ENCODE measurements at regions not wholly inside any gene's neighbourhood (a gene's known extent, or its start where the extent isn't known, plus 50 kb on each side); places are given as distances from the start of the nearest gene placed in this dataset.

DNA sequence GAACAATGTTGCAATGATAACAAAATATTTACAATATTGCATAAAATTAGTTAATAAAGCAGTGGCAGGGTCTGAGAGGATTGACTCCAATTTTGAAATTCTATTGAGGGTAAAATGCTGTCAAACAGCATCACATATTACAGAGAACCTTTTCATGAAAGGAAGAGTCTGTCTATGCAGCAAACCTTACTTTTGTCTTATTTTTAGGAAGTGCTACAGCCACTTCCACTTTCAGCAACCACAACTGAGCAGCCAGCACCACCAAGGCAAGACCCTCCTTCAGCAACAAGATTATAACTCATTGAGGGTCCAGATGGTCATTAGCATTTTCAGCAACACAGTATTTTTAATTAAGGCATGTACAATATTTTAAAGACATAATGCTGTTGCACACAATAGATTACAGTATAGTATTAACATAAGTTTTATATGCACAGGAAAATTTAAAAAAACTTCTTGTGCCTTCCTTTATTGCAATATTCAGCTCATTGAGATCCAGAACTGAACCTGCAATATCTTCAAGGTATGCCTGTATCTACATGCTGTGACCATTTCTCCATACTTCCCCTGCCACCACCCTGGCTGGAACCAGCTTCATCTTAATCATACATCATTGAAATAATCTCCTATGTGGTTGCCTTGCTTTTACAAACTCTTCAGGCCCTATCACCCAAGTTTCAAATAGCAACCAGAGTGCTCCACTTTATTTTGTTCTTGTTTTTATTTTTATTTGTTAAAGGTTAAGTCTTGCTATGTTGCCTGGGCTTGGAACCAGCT, 711.2 kb downstream of the KCNA4 start:
- DNase-seq, result no peak

DNA sequence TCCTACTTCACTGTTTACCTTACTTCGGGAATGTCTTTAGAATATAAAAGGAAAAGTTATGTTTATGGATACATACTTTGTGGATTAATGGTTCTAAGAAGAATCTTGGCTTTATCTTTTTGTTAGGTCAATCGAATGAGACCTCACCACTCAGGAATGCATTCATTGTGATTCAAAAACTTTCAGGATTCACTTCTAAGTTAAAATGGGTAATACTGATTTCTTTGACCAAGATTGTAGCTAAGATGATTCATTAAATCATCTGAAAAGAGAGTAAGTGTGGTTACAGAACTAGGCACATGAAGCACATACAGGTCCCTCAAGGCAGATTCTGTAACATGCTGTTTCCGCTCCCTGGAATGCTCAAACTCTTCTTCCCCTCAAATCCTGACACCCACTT, 716.4 kb downstream of the KCNA4 start:
- no peak for DNase-seq

DNA sequence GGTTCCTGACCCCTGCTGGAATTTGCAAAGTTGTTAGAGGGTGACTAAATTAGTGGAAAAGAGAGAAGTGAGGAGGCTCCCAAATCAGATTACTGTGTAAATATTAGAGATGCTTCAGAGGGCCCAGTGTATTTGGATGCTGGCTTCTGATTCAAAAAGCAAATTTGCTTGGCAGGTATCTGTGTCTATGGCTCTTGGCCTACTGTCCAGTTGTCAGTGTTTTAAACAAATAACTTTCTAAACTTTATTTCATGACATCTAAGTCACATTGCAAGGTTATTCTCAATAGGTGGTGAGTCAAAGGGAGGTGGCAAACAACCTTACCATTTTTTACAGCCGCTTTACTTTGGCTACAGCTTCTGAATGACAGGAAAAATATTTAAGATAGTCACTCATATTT, 720.1 kb downstream of the KCNA4 start:
- no peak for DNase-seq

DNA sequence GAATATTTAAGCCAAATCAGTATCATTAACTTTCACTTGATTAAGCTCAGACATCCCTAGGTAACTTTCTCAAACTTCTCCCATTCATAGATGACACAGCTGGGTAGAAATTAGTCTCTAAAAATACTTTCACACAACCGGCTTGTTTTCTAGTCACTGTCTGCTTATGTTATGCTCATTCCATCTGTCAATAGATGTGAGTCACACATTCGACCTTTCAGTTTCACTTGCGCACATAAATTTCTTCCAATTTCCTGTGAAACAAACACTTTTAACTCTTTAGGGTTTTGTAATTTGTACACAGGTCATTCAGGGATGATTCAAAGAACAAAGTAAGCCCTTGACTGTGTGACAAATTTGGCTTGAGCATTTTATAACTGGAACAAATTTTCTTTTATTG, 723.0 kb downstream of the KCNA4 start:
- DNase-seq, result no peak

DNA sequence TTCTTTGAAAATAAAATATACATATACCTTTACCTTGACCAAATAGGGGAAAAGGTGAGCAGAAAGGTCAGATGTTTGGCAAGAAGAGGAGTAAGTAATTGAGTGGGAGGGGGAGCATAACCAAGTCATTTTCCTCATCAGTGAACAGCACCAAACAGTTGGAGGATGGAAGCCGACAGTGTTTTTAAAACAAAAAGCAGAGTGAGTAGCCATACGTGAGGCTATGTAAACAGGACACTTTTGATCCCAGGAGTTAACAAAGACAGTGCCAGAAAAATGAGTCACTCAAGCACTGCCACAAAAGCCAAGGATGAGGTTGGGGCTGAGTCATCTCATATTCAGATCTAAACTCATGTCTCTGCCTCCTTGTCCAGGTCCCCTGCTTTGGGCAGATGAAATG, 734.7 kb downstream of the KCNA4 start:
- DNase-seq, result peak; percentile 11

DNA sequence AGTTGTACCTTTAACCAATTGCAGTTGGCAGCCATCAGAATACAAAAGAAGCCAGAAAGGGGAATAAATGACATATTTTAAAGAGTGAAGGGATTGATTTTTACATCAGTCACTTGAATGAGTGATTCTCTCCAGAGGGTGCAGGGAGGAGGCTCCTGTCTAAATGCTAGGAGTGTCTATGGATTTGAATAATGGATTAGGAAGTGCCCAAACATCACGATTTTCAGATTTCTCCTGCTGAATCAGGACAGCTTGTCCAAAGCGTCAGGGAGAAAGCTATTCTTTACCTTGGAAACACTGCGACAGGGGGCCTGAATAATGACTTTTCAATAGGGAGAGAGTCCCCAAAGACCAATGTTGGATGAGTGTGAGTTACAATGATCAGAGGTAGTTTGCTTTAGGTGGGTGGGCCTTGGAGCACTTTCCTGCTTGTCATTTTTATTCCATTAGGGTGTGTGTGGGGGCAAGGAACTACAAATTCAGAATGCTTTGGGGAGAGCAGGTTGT, 735.5 kb downstream of the KCNA4 start:
- DNase-seq, result no peak

DNA sequence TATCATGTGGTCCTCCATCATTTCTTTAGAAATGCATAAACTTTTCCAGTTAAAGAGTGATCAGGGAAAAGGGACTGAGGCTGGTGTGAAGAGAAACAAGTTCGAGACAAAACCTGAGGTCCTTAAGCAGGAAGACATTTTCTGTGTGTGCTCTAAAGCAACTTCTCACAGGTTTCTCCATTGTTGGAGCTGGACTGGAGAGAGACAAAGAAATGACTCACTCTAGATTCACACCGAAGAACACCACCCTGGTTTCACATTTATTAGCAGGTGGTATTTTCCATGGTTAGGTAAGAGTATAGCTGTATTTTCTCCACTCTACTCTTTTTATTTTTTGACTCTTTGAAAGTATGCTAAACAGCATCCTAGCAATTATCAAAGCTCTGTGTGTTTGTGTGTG, 736.4 kb downstream of the KCNA4 start:
- no peak for DNase-seq

DNA sequence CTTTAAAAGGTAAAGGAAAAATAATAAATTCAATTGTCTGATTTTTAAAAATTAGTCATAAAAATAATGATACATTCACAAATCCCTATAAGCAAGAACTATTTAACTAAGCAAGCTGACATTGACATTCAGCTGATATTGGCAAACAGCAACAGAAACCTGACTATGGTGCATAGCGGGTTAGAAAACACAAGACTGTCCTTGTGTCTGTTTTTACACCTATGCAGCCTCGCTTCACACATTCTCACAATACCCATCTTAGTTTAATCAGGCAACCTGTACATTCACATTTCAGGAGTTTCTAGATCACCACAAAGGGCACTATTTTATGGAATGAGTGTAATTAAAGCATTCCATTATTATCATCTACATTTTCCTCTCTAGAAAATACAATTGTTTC, 737.1 kb downstream of the KCNA4 start:
- no peak for DNase-seq

DNA sequence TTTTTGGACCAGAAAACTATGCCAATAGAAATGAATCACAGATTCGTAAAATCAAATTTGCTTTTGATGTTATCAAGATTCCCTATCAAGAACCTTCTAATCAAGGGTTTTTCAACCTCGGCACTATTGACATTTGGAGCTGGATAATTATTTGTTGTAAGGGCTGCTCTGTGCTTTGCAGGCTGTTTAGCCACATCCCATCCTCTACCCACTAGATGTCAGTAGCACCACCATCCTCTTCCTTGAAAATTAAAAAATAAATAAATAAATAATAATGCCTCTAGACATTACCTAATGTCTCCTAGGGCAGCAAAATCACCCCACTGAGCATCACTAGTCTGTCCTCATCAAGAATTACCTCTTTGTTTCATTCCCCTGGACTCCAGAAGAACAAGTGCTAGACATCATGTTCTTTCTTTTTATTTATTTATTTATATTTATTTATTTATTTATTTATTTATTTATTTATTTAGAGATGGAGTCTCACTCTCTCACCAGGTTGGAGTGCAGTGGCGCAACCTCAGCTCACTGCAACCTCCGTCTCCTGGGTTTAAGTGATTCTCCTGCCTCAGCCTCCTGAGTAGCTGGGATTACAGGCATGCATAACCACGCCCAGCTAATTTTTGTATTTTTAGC, 744.7 kb downstream of the KCNA4 start:
- no peak for DNase-seq

DNA sequence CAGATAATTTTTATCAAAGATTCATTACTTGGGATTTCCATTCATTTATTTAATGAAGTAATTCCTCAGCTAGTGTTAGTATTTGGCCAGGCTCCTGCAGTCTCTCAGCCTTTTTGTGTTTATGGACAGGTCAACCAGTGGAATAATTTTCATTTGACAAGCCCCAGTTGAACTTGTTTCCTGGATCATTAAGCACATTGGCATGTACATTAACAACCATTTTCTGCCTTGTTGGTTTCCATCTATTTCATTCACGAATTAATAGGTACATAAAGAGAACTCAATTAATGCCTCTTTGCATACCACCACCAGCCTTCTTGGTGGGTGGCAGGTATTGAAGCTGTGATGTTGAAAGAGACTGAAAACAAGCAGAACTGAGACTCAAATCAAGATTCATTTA, 745.2 kb downstream of the KCNA4 start:
- no peak for DNase-seq

DNA sequence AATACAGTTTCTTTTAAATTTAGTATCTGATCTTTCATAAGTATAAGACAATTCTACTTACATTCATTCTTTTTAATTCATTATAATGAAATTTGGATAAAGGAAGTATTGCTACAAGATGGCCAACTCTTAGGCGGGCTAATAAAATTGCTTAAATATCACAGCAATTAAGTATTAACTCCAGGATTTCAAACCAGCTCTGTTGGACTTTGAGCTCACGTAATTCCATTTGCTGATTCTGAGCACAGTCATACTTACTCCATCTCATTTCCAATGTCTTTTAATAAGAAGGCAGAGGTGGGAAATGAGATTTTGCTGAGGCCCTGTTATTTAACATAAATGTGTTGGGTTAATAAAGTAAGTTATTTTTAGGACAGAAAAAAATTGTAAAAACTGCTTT, 748.1 kb downstream of the KCNA4 start:
- no peak for DNase-seq

DNA sequence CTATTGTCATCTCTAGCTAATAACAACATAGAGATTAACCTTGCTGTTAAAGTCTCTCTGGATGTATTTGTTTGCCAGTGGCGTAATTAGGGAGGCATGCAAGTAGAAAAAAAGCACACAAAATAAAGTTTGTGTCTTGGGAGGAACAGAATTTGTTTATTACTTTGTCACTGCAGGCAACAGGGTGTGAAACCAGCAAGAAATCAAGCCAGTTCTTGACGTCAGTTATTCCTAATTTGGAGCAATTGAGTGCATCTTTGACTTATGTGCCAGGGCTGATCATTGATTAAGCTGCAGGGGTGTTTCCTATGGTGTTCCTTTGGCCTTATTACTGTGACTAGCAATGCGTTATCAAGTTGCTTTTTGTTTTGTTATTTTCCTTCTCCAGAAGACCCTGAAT, 751.0 kb downstream of the KCNA4 start:
- DNase-seq, result no peak

DNA sequence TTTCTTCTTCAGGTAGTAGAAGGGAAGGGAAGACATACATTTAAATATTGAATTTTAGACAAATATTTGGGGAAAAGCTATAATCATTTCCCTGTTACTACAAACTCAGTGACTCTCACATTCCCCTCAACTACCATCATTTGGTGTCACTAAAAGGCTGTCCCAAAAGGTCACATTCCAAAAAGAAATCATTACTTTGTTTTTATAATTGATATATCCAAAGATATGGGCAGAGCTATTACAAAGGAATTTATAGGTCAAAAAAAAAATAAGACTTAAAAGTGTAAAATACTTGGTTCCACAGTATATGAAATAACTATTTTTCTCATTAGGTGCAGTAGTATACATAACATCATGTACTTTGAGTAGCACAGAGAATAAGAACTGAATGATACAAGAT, 751.4 kb downstream of the KCNA4 start:
- DNase-seq, result no peak

DNA sequence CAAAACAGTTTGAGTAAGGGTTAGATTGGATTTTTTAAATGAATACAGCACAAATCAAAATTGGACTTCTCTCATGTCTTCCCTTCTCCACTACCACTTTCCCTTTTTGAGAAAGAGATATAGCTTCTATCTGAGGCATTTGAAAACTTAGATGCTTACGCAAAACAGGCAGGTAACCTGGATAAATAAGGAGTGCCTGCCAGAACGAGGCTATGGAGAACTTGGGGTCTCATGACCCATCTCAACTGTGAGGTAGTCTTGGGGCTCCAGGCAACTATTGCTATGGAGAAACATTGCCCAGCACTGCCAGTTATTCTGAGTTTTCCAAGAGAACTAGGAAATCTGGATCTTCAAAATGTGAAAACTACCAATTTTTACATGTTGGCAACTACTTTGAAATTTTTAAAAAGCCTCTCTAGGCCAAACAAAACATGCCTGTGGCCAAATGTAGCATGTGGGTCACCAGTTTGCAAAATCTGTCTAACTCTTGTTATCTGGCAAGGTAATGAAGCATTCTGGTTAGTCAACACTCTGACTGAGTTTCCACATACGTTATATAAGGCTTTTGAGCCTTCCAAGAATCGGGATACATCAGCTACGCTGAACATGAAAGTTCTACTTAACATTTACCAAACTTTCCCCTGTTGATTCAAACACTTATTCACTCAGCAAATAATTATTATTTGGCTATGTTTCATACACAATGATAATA, 752.7 kb downstream of the KCNA4 start:
- no peak for DNase-seq

DNA sequence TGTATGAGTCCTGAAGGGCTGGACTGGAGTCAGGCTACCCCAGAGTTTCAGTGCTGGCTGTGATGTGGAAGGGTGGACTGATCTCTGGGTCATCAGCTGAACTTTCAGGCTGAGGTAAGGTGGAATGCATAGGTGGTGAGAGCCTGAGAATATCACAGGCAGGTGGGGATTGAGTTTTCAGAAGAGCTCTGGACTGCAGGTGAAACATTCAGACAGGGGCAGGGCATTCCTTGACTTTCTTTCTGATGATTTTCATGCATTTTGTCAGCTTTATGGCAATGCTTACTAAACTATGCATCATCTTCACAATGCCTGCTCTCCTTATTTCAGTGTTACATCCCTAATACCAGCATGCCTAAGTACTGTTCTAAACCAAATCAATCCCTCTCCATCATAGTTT, 755.0 kb downstream of the KCNA4 start:
- DNase-seq, result no peak

DNA sequence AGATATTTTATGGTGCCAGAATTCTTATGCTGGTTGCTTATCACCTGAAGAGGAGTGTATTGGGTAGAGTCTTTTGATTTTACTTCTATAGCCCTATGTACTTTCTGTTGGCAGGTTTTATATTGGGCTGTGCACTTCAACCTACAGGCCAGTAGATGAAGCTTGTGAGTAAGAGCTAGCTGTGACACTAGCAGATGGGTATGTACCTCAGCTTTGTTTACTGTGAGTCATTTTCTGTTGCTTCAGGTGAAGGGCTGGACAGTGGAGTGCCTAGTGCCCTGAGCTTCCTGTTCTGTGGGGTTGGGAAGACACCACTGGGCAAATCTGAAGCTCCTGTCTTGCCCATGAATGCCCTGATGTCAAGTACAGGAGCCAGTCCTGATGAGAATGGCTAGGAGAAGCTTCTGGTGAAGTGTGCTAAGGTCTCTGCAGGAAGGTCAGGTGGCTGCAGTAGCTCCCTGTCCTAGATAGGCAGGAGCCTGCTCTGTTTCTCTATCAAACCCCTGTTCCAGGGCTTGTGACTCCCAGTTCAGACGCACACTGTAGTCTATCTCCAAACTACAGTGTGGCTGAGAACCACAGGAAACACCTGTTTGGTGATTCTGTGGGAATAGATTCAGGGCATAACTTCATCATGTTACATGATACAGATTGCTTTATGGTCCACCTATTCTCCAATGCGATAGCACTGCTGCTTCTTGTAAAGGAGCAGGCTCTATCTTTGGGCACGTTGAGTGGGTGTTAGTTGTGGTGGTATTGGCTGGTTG, 755.7 kb downstream of the KCNA4 start:
- no peak for DNase-seq

DNA sequence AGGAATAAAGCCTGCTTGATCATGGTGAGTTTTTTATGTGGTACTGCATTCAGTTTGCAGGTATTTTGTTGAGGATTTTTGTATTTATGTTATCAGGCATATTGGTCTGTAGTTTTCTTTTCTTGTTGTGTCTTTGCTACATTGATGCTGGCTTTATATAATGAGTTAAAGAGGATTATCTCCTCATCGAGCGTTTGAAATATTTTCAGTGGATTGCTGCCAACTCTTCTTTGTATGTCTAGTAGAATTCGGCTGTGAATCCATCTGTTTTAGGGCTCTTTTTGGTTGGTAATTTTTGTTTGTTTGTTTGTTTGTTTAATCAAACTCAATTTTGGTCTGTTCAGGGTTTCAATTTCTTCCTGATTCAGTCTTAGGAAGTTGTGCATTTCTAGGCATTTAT, 758.4 kb downstream of the KCNA4 start:
- no peak for DNase-seq

DNA sequence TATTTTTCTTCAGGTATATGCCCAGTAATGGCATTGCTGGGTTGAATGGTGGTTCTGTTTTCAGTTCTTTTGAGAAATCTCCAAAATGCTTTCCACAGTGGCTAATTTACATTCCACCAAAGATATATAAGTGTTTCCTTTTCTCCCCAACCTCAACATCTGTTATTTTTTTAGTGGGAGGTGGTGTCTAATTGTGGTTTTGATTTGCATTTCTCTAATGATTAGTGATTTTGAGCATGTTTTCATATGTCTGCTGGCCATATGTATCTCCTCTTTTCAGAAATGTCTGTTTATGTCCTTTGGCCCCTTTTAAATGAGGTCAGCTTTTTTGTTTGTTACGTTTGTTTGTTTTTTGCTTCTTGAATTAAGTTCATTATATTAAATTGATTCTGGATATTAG, 760.2 kb downstream of the KCNA4 start:
- DNase-seq, result no peak

DNA sequence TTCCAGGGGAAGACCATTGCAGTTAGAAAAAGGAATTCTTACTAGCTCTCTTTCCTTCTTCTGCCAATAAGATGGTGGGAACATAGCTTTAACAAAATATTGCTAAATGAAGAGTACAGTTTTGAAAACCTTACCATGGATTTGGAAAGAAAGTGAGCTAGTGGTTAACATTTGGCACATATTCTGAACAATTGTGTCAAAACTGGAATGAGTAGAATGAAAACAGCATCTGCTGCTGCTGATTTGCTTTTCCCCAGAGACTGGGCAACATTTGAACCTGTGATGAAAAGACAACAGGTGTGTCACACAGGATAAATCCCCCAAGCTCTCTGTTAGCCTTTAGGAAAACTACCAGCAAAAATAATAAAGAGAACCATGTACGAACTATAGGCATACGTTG, 761.4 kb downstream of the KCNA4 start:
- no peak for DNase-seq

DNA sequence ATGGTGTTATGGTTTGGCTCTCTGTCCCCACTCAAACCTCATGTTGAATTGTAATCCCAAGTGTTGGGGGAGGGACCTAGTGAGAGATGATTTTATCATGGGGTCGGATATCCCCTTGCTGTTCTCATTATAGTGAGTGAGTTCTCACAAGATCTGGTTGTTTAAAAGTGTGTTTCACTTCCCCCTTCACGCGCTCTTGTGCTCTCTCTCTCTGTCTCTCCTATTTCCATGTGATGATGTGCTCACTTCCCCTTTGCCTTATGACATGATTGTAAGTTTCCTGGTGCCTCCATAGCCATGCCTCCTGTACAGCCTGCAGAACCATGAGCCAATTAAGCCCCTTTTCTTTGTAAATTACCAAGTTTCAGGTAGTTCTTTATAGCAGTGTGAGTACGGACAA, 765.1 kb downstream of the KCNA4 start:
- DNase-seq, result no peak

DNA sequence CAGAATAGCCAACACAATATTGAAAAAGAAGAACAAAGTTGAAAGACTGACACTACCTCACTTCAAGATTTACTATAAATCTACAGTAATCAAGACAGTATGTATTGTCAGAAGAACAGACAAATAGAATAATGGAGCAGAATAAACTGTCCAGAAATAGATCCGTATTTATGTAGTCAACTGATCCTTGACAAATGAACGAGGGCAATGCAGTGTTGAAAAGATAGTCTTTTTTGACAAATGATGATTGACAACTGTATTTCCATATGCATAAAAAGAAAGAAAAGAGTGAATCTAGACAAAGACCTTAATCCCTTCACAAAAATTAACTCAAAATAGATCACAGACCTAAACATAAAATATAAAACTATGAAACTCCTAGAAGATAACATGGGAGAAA, 767.1 kb downstream of the KCNA4 start:
- no peak for DNase-seq

DNA sequence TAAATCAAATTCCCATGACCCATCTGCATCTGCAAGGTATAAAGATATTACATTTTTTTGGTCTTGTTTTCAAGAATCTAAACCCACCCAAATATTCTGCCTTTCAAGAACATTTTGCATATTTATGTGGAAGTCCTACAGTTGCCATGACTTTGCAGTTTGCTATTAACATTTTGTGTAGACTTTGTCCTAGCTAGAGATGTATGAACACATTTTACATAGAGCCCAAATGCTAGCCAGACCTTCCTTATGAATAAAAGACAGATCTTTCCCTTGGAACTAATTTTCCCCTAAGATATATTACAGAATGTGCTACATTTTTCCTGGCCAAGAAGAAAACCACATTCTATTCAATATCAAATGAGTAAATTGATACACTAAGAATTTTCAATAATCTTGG, 772.5 kb downstream of the KCNA4 start:
- DNase-seq, result no peak

DNA sequence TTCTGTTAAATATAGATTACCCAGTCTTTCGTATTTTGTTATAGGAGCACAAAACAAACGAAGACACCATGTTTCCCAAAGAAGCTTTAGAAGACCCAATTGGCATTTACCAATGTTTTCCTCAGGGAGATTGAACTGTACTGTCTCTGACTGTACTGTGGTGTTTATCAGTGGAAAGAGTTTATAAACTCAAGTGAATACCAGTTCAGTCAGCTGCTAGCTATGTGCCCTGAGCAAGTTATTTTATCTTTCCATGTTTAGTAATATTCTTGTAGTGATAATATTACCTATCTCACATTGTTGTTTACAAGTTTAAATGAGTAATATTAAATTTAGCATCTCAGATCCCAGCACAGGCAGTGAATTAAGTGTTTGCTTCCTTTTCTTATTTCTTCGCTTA, 773.2 kb downstream of the KCNA4 start:
- no peak for DNase-seq
